ENCODE measurements at regions not wholly inside any gene's neighbourhood (a gene's known extent, or its start where the extent isn't known, plus 50 kb on each side); places are given as distances from the start of the nearest gene placed in this dataset.

DNA sequence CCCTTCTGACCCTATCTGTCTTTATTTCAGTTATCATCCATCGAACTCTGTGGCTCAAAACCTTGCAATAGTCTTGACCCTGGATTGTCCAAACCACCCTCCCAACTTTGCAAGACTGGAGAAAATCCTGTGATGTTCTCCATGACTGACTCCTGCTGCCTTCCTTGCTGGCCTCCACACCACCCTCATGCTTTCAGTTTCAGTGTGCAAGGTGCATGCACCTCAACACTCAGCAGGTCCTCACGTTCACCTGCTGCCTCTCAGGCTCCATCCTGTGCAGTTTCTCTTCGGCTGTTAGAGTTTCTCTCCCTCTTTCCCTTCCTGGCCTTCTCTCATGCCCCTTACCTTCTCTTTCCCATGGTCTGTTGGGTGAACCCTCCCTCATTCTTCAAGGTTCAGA, 59.4 kb upstream of the ASIC2 start:
- DNase-seq: no peak

DNA sequence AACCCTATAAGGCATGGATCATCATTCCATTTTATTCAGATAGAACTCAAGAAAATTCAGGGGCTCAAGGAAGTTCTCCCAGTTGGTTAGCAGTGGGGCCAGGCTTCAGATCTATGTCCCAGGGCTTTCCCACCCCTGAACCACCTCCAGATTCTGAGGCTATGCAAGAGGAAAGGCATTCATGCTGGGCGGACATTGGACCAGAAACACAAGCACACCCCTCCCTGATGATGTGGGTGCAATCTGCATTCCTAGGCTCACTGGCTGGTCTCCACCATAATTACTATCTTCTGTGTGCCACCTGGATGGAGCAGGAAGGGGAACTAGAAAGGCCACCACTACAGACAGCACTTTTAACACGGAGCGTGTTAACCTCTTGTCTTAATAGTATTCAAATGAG, 63.2 kb upstream of the ASIC2 start:
- no peak for DNase-seq

DNA sequence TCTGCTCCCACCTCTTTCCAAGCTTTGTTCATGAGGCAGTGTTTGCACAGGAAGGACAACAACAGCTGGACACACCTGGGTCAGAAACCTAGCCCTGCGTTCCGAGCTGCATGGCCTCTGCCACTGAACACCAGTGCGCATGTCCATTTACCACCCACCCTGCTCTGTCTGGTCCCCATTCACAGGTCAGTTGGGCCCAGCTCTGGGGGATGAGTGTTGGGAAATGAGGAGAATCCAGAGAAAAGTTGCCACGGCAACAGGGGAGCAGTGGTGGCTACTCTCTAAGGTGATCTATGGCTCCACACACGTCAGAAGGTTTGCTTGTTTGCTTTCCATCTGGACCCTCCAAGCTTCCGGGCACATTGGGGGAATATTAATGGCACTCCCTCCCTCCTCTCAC, 70.4 kb upstream of the ASIC2 start:
- DNase-seq: no peak

DNA sequence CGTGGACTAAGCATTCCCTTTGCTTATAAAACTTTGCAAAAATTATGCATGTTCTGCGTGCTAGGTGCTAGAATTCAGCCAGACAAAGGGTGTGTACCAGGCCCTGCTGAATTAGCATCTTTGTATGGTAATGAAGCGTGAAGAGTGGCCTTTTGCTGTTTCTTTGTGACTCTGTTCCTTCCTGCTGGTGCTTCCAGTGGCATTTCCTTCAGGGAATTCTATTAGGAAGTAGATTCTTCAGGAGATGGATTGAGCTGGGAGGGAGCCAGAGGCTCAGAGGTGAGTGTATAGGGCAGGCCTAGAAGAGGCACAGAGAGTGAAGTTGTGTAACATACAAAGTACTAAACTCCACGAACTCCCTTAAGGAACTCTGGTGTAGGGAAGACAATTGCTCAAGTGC, 73.9 kb upstream of the ASIC2 start:
- DNase-seq: no peak

DNA sequence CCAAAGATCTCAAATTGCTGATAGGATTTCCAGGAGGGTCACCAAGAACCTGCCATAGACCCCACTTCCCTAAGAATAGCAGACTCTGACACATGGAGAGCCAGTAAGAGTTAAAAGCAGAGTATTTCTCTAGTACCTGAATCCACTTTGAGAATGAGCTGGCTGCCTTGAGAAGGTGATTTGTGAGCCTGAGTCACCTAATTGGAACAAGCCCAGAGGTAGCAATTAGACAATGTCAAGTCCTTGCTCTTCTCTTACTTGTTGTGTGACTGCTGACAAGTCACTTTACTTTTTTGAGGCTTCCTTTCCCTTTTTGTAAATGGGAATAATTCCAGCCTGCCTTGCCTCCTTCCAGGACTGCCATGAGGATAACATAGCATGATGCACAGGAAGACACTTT, 76.1 kb upstream of the ASIC2 start:
- no peak for DNase-seq

DNA sequence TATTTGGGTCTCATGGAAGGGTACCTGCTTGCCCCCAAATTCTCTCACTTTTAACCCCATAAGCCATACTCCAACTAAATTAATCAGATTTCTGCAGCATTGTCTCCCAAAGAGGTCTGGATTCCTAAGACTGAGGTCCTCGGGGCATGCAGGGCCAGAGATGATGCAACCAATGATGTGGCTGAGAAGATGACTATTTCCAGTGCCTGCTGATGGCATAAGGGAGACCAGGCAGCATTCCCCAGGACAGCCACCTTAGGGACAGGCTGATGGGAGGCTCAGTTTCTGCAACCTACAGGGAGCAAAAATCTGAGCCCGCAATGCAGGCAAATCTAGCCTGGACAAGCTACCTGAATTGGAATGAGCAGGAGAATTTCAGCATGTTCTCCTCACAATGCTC, 76.8 kb upstream of the ASIC2 start:
- DNase-seq: no peak

DNA sequence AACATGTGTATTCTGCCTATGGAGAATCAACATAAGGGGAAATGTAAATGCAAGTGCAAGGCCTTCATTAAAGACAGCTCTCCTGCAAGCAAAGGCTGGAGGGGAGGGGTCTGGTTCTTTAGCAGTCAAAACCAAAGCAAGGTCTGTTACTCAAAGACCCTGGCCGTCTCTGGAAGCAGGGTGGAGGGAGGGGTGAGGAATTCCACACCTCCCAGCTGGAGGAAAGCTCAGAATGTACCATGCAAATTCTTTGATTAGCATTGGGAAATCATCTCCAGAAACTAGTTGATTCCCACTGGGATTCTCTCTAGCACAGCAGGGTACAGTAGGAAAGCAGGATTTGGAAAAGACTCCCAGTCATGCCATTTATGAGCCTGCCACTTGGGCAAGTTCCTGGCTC, 77.3 kb upstream of the ASIC2 start:
- DNase-seq: no peak

DNA sequence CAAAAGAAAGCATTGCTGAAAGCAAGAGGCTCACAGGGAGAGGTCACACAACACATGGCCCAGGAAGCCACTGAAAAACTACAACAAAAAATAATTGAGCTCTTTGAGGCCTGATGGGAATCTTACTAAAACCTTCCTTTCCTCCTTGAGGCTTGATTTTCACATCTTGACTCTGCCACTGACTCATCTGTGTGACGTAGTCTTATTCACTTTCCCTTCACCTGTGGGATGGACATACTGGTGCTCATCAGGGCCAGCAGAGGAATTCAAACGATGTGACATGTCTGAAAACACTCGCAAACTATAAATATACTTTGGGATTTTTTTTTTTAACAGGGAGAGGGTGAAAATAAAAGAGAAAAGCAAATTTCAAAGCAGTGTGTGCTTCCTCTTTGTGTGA, 78.3 kb upstream of the ASIC2 start:
- DNase-seq: no peak

DNA sequence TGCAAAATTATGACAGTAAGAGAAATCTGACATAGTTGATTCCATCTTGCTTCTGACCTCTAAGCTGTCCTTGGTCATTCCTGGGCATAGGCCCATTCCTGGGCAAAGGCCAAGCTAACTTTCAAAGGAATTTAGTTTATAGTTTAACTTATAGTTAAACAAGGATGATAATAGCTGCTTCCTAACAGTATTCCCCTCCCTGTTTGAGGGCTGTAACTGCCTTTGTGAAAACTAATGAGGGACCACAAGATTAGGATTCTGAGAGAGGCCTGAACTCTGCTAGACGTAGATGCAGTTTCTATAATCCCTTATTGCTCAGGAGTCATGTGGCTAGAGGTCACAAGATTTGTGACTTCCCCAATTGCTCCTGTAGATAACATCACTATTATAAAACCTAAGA, 80.2 kb upstream of the ASIC2 start:
- DNase-seq: no peak

DNA sequence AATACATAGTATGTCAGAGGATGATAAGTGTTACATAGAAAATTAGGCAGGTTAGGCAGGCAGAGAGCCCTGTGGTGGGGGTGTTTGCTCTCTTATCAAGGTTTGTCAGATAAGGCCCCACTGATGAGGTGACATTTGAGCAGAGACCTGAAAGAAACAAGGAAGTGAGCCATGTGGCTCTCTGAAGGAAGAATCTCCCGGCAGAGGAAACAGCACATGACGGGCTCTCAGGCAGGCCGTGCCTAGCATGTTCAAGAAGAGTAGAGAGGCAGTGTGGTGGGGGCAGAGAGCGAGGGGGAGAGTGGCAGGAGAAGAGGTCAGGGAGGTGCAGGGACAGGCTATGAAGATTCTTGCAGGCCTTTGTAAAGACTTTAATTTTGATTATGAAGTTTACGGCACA, 82.0 kb upstream of the ASIC2 start:
- no peak for DNase-seq

GRCh38 chr17:33375783-33376182, 82.7 kb upstream of the ASIC2 start:
- no peak for DNase-seq

GRCh38 chr17:33377837-33378595, 84.9 kb upstream of the ASIC2 start:
- no peak for DNase-seq

GRCh38 chr17:33381201-33381600, 88.1 kb upstream of the ASIC2 start:
- DNase-seq: no peak

GRCh38 chr17:33383488-33384023, 90.5 kb upstream of the ASIC2 start:
- DNase-seq: no peak

- DNase-seq: no peak
Observed at GRCh38 chr17:33385133-33385532, 92.0 kb upstream of the ASIC2 start.

- DNase-seq: no peak
Observed at GRCh38 chr17:33385713-33386112, 92.6 kb upstream of the ASIC2 start.

DNA sequence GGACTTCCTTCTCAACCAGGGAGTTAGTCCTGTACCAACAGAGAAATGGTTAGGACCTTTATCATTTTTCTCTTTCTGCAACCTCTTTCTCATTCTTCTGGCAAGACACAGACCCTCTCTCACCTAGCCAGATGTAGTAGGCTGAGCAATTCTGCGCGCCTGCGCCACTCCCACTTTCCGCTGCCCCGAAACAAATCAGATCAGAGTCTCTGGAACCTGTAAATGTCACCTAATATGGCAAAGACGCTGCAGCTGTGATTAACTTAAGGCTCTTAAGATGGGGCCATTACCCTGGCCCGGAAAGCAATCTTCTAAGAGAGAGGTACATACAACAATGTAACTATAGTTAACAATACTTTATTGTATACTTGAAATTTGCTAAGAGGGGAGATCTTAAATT, 94.3 kb upstream of the ASIC2 start:
- no peak for DNase-seq

- no peak for DNase-seq
Observed at GRCh38 chr17:33389504-33390135, 96.5 kb upstream of the ASIC2 start.

DNA sequence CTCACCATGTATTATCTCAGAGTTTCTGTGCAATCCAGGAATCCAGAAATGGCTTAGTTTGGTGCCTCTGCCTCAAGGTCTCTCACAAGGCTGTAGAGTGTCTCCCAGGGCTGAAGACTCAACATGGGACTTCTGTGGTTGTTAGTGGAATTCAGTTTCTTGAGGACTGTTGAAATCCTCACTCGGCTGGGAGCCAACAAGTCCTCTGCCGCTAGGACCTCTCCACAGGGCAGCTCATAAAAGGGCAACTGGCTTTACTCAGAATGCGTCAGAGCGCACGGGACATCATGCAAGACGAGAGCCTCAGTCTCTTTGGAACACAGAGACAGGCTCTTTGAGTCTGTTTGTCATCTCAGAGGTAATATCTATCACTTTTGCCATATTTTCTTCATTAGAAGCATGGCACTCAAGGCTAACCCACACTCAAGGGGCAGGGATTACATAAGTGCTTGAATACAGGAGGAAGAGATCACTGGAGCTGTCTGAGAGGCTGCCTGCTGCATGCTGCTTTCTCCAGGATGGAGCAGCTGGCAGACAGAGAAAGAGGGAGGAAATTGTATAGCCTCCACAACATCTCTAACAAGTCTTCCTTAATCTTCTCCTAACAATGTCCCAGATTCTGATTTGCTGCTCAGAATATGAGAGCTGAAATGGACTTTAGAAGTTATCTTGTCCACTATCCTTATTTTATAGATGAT, 97.5 kb upstream of the ASIC2 start:
- DNase-seq: no peak

DNA sequence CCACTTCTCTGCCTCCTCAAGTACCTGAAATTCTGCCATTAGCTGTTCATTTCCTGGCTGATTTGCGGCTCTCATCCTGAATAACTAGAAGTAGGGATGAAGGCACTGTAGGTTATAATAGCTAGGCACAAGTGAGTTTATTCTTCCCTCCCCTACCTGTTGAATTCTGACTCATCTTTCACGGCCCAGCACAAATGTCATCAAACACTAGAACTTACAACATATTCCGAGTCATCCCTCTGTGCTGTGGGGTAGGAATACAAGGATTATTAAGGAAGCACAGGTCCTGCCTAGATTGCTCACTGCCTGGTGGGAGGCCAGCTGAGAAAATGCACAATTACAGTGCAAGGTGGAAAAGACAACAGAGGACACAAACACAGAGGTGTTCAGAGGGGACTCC, 103.7 kb upstream of the ASIC2 start:
- no peak for DNase-seq

GRCh38 chr17:33398386-33398785, 105.3 kb upstream of the ASIC2 start:
- no peak for DNase-seq

DNA sequence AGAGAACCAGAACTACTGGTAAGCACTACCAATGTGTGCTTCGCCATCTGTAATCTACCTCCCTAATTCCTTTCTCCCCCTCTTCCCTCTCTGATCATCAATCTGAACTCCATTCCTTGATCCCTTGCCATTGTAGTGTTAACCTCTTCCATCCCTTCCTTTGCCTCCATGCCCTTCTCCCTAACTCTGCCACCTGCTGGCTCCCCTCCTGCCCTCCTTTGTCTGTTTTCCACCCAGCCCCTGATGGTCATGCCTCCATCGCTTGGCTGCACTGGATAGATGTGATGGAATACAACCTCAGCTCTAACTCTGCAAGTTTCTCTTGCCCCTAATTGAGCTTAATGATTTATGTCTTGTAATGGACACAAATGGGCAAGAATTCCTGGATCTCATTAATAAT, 108.2 kb upstream of the ASIC2 start:
- DNase-seq: no peak

DNA sequence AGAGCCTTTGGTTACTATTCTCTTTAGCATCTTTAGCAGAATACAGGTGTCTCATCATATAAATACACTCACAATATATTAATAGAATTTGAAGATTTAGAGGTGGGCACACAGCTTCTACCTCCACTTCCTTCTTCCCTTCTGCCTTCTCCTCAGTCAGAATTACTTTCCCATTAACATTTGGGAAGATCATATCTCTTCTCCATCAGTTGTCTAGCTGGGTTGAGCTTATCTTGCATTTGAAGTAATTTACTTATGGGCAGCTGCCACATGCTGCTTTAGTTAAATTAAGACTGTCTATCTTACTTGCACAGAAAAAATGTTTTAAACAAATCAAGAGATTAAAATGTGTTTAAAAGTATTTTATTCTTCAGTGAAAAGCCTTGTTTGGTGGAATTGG, 110.1 kb upstream of the ASIC2 start:
- DNase-seq: no peak
